SU-DHL-6 (cell line): ENCODE measurements at regions not wholly inside any gene's neighbourhood (a gene's known extent, or its start where the extent isn't known, plus 50 kb on each side); places are given as distances from the start of the nearest gene placed in this dataset.

Source experiments
- EZH2phosphoT487 ChIP-seq: fragments of 200-600 bp; sonication (generic), shearing (Covaris generic); conservative IDR thresholded peaks from 2 replicates; pipeline ENCODE4 v1.6.1; 2018; ENCODE audit warnings: mild to moderate bottlenecking, antibody characterized with exemption, low read length, moderate library complexity, mixed read lengths
- TF ChIP-seq, protein P1 (sequence below): fragments of 200-600 bp; sonication (generic); IDR thresholded peaks from one replicate; pipeline ENCODE4 v1.5.1; 2017; ENCODE audit warnings: antibody characterized with exemption, mild to moderate bottlenecking, low read length, moderate library complexity; ENCODE audit not compliant: insufficient read depth, poor library complexity, severe bottlenecking

DNA sequence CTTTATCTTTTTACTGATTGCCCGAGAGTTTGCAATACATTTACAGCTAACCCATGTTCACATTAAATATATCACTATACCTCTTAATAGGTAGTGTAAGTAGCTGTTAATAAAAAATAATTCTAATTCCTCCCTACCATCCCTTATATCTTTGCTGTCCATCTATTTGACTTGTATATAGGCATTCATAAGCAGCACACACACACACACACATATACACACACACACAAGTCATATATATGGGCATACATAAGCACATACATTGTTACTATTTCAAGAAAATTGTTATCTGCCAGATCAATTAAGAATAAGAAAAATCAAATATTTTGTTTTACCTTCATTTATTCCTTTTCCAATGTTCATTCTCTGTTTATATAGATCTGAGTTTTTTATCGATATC lies 176.4 kb downstream of the PPP1R3A start:
- TF ChIP-seq, protein P1, sequence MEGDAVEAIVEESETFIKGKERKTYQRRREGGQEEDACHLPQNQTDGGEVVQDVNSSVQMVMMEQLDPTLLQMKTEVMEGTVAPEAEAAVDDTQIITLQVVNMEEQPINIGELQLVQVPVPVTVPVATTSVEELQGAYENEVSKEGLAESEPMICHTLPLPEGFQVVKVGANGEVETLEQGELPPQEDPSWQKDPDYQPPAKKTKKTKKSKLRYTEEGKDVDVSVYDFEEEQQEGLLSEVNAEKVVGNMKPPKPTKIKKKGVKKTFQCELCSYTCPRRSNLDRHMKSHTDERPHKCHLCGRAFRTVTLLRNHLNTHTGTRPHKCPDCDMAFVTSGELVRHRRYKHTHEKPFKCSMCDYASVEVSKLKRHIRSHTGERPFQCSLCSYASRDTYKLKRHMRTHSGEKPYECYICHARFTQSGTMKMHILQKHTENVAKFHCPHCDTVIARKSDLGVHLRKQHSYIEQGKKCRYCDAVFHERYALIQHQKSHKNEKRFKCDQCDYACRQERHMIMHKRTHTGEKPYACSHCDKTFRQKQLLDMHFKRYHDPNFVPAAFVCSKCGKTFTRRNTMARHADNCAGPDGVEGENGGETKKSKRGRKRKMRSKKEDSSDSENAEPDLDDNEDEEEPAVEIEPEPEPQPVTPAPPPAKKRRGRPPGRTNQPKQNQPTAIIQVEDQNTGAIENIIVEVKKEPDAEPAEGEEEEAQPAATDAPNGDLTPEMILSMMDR: no peak
- TF ChIP-seq EZH2phosphoT487: no peak
